HepG2 (cell line): ENCODE measurements at regions not wholly inside any gene's neighbourhood (a gene's known extent, or its start where the extent isn't known, plus 50 kb on each side); places are given as distances from the start of the nearest gene placed in this dataset.

Source experiments
- ARNTL ChIP-seq: sonication (generic); formaldehyde crosslinking; IDR thresholded peaks from 2 replicates; pipeline ENCODE4 v1.4.0; 2020; ENCODE audit warnings: mild to moderate bottlenecking, missing genetic modification reagents
- CBFB ChIP-seq: sonication (generic); formaldehyde crosslinking; IDR thresholded peaks from 2 replicates; pipeline ENCODE4 v1.4.0; 2020; ENCODE audit warnings: missing genetic modification reagents
- GFI1 ChIP-seq: sonication (generic); formaldehyde crosslinking; IDR thresholded peaks from 2 replicates; pipeline ENCODE4 v1.5.0; 2020; ENCODE audit warnings: missing genetic modification reagents, mild to moderate bottlenecking, borderline replicate concordance
- HNF4A ChIP-seq: sonication (generic); formaldehyde crosslinking; IDR thresholded peaks from 2 replicates; pipeline ENCODE4 v1.4.0; 2020; ENCODE audit warnings: missing genetic modification reagents
- ISX ChIP-seq: sonication (generic); formaldehyde crosslinking; conservative IDR thresholded peaks from 2 replicates; pipeline ENCODE4 v1.5.0; 2020; ENCODE audit warnings: missing genetic modification reagents
- KLF12 ChIP-seq: sonication (generic); formaldehyde crosslinking; IDR thresholded peaks from 2 replicates; pipeline ENCODE4 v1.4.0; 2020; ENCODE audit warnings: missing genetic modification reagents, borderline replicate concordance
- PHF5A ChIP-seq: IDR thresholded peaks from one replicate; pipeline ENCODE4 v1.6.1; 2018; ENCODE audit warnings: low read depth, missing genetic modification reagents; ENCODE audit not compliant: unreplicated experiment
- PLRG1 ChIP-seq: fragments of 450-650 bp; conservative IDR thresholded peaks from 2 replicates; pipeline ENCODE4 v1.6.1; 2016
- RXRB ChIP-seq: IDR thresholded peaks from 2 replicates; pipeline ENCODE4 v1.6.1; 2016; ENCODE audit warnings: borderline replicate concordance, missing genetic modification reagents, missing compliant biosample characterization
- SMC3 ChIP-seq: IDR thresholded peaks from 2 replicates; pipeline ENCODE4 v1.6.1; 2011; ENCODE audit warnings: low read length, improper control_type of control experiment
- STAG1 ChIP-seq: sonication (generic); formaldehyde crosslinking; IDR thresholded peaks from 2 replicates; pipeline ENCODE4 v1.4.0; 2020; ENCODE audit warnings: missing genetic modification reagents
- TAF15 ChIP-seq: fragments of 200-400 bp; formaldehyde crosslinking; IDR thresholded peaks from one replicate; pipeline ENCODE4 v1.6.1; 2018; ENCODE audit warnings: mild to moderate bottlenecking, low read depth, low read length; ENCODE audit not compliant: poor library complexity, severe bottlenecking
- THAP11 ChIP-seq: IDR thresholded peaks from 2 replicates; pipeline ENCODE4 v1.6.1; 2016; ENCODE audit warnings: missing biosample characterization, missing genetic modification reagents
- ZBTB1 ChIP-seq: sonication (generic); formaldehyde crosslinking; IDR thresholded peaks from 2 replicates; pipeline ENCODE4 v1.4.0; 2020; ENCODE audit warnings: missing genetic modification reagents, borderline replicate concordance
- ZNF138 ChIP-seq: sonication (generic); formaldehyde crosslinking; IDR thresholded peaks from 2 replicates; pipeline ENCODE4 v1.5.0; 2020; ENCODE audit warnings: mild to moderate bottlenecking, low read depth, missing genetic modification reagents
- ZNF225 ChIP-seq: sonication (generic); formaldehyde crosslinking; IDR thresholded peaks from 2 replicates; pipeline ENCODE4 v1.4.0; 2020; ENCODE audit warnings: mild to moderate bottlenecking, missing genetic modification reagents
- ZNF232 ChIP-seq: sonication (generic); formaldehyde crosslinking; IDR thresholded peaks from 2 replicates; pipeline ENCODE4 v1.4.0; 2020; ENCODE audit warnings: missing genetic modification reagents, borderline replicate concordance
- ZNF24 ChIP-seq: fragments of 450-650 bp; IDR thresholded peaks from 2 replicates; pipeline ENCODE4 v1.6.1; 2017; ENCODE audit warnings: antibody characterized with exemption, mild to moderate bottlenecking
- ZNF451 ChIP-seq: sonication (generic); formaldehyde crosslinking; IDR thresholded peaks from 2 replicates; pipeline ENCODE4 v1.5.0; 2020; ENCODE audit warnings: mild to moderate bottlenecking, missing genetic modification reagents
- ZNF709 ChIP-seq: sonication (generic); formaldehyde crosslinking; IDR thresholded peaks from 2 replicates; pipeline ENCODE4 v1.5.0; 2020; ENCODE audit warnings: mild to moderate bottlenecking, missing genetic modification reagents
- ZNF768 ChIP-seq: sonication (generic); formaldehyde crosslinking; IDR thresholded peaks from 2 replicates; pipeline ENCODE4 v1.4.0; 2020; ENCODE audit warnings: missing genetic modification reagents
- ZNF781 ChIP-seq: sonication (generic); formaldehyde crosslinking; IDR thresholded peaks from 2 replicates; pipeline ENCODE4 v1.5.1; 2020; ENCODE audit warnings: borderline replicate concordance, mild to moderate bottlenecking, missing genetic modification reagents; ENCODE audit errors: not compliant biosample characterization
- TF ChIP-seq, protein P1 (sequence below): sonication (generic); formaldehyde crosslinking; IDR thresholded peaks from 2 replicates; pipeline ENCODE4 v1.4.0; 2020; ENCODE audit warnings: missing genetic modification reagents, borderline replicate concordance
- TF ChIP-seq, protein P2 (sequence below): sonication (generic); formaldehyde crosslinking; conservative IDR thresholded peaks from 2 replicates; pipeline ENCODE4 v1.4.0; 2020; ENCODE audit warnings: mild to moderate bottlenecking, missing genetic modification reagents, moderate library complexity

DNA sequence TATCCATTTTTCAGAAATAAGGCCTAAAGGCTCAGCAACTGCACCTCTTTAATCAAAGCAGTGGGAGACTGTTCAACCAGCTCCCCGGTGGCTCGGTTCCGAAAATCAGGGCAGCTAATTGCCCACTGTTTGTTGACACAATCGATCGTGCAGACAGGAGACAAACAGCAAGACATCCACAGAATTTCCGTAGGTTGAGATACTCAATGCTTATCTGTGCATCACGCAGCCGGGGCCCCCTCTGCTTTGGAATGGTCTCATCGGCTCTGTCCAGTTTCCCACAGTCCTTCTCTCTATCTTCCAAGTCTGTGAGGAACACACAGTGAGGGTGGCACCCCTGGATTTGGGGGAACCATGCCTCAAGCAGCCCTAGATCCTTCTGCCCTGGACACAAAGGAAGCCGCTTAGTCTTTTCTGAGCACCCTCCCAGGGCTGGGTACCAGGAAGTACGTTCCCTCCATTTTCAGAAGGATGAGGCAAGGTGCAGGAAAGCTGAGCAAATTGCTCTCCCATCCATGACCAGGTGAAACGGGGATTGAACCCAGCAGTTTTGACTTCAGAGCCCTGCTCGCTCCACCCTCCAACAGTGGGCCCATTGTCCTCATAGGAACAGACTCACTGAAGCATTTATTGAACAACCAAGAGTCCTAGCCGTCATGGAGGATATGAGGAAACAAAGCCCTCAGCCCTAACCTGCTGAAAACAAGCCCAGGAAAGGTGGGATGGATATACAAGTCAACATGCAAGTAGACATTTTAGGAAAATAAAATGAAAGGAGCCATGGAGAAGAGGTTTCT lies 70.7 kb downstream of the C16orf95 start (continued):
- TF ChIP-seq RXRB (CRISPR knock-in tag) (peak; percentile 70), ZNF768 (CRISPR knock-in tag) (no peak), ARNTL (CRISPR knock-in tag) (peak; percentile 53; the same call in 1 of the 2 replicates), GFI1 (CRISPR knock-in tag) (peak; percentile 100), ZNF781 (no peak), KLF12 (CRISPR knock-in tag) (0 out of 2 replicates have a peak, but pooled peaks have one; percentile 57), ZNF709 (CRISPR knock-in tag) (0 out of 2 replicates have a peak, but pooled peaks have one; percentile 43), SMC3 (no peak; the same call in 1 of the 2 replicates), THAP11 (CRISPR knock-in tag) (peak; percentile 44; the same call in 1 of the 2 replicates), ZNF138 (CRISPR knock-in tag) (no peak), STAG1 (no peak), ZNF225 (CRISPR knock-in tag) (0 out of 2 replicates have a peak, but pooled peaks have one; percentile 49), ZBTB1 (CRISPR knock-in tag) (no peak), ZNF232 (no peak), ZNF24 (no peak), HNF4A (peak; percentile 66), TAF15 (no peak), ISX (CRISPR knock-in tag) (no peak), PLRG1 (no peak), CBFB (no peak; the same call in 1 of the 2 replicates), PHF5A (CRISPR knock-in tag) (peak; percentile 50), ZNF451 (CRISPR knock-in tag) (no peak)
- TF ChIP-seq, protein P1, sequence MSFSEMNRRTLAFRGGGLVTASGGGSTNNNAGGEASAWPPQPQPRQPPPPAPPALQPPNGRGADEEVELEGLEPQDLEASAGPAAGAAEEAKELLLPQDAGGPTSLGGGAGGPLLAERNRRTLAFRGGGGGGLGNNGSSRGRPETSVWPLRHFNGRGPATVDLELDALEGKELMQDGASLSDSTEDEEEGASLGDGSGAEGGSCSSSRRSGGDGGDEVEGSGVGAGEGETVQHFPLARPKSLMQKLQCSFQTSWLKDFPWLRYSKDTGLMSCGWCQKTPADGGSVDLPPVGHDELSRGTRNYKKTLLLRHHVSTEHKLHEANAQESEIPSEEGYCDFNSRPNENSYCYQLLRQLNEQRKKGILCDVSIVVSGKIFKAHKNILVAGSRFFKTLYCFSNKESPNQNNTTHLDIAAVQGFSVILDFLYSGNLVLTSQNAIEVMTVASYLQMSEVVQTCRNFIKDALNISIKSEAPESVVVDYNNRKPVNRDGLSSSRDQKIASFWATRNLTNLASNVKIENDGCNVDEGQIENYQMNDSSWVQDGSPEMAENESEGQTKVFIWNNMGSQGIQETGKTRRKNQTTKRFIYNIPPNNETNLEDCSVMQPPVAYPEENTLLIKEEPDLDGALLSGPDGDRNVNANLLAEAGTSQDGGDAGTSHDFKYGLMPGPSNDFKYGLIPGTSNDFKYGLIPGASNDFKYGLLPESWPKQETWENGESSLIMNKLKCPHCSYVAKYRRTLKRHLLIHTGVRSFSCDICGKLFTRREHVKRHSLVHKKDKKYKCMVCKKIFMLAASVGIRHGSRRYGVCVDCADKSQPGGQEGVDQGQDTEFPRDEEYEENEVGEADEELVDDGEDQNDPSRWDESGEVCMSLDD (CRISPR knock-in tag) = peak; percentile 45; the same call in 1 of the 2 replicates
- TF ChIP-seq, protein P2, sequence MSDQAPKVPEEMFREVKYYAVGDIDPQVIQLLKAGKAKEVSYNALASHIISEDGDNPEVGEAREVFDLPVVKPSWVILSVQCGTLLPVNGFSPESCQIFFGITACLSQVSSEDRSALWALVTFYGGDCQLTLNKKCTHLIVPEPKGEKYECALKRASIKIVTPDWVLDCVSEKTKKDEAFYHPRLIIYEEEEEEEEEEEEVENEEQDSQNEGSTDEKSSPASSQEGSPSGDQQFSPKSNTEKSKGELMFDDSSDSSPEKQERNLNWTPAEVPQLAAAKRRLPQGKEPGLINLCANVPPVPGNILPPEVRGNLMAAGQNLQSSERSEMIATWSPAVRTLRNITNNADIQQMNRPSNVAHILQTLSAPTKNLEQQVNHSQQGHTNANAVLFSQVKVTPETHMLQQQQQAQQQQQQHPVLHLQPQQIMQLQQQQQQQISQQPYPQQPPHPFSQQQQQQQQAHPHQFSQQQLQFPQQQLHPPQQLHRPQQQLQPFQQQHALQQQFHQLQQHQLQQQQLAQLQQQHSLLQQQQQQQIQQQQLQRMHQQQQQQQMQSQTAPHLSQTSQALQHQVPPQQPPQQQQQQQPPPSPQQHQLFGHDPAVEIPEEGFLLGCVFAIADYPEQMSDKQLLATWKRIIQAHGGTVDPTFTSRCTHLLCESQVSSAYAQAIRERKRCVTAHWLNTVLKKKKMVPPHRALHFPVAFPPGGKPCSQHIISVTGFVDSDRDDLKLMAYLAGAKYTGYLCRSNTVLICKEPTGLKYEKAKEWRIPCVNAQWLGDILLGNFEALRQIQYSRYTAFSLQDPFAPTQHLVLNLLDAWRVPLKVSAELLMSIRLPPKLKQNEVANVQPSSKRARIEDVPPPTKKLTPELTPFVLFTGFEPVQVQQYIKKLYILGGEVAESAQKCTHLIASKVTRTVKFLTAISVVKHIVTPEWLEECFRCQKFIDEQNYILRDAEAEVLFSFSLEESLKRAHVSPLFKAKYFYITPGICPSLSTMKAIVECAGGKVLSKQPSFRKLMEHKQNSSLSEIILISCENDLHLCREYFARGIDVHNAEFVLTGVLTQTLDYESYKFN (CRISPR knock-in tag) = peak; percentile 94
